Thymus (tissue), 11 donors: ENCODE measurements at regions not wholly inside any gene's neighbourhood (a gene's known extent, or its start where the extent isn't known, plus 50 kb on each side); places are given as distances from the start of the nearest gene placed in this dataset.

ENCODE experiments used
- DNase-seq, 9 donors: peaks; one replicate each; pipeline ENCODE4 v3.0.0-alpha.2; 2013; ENCODE audit warnings: low spot score in 9 of 9, low read depth in 6 of 9, missing footprints in 1 of 9
- H3K27ac ChIP-seq, 2 donors: one replicate each; pipeline ENCODE4 v1.5.1; 2013; ENCODE audit warnings: control low read depth in 1 of 2, low read depth in 1 of 2, low read length in 1 of 2, mild to moderate bottlenecking in 1 of 2, moderate library complexity in 1 of 2
- H3K27me3 ChIP-seq, 2 donors: one replicate each; pipeline ENCODE4 v1.5.1; 2013; ENCODE audit warnings: low read length in 1 of 2; ENCODE audit not compliant: control insufficient read depth in 2 of 2, insufficient read depth in 1 of 2
- H3K36me3 ChIP-seq, 2 donors: one replicate each; pipeline ENCODE4 v1.5.1; 2013; ENCODE audit warnings: low read length in 1 of 2, mild to moderate bottlenecking in 1 of 2, moderate library complexity in 1 of 2; ENCODE audit not compliant: control insufficient read depth in 2 of 2, insufficient read depth in 2 of 2
- H3K4me1 ChIP-seq, 2 donors: one replicate each; pipeline ENCODE4 v1.5.1; 2013; ENCODE audit warnings: low read length in 2 of 2; ENCODE audit not compliant: control insufficient read depth in 2 of 2, insufficient read depth in 2 of 2
- H3K4me3 ChIP-seq, 2 donors: one replicate each; pipeline ENCODE4 v1.5.1; 2013; ENCODE audit warnings: low read length in 2 of 2, control low read depth in 1 of 2, mild to moderate bottlenecking in 1 of 2
- H3K9me3 ChIP-seq, 2 donors: one replicate each; pipeline ENCODE4 v1.5.1; 2013; ENCODE audit warnings: low read length in 1 of 2, mild to moderate bottlenecking in 1 of 2; ENCODE audit not compliant: control insufficient read depth in 2 of 2, insufficient read depth in 1 of 2
- WGBS: extraction: QIAGEN DNeasy Blood & Tissue Kit; methylation state at CpG from one replicate; pipeline ENCODE4 v1.1.7; 2013; 5-methylcytosine and 5-hydroxymethylcytosine counted together
- donor health status: healthy.

DNA sequence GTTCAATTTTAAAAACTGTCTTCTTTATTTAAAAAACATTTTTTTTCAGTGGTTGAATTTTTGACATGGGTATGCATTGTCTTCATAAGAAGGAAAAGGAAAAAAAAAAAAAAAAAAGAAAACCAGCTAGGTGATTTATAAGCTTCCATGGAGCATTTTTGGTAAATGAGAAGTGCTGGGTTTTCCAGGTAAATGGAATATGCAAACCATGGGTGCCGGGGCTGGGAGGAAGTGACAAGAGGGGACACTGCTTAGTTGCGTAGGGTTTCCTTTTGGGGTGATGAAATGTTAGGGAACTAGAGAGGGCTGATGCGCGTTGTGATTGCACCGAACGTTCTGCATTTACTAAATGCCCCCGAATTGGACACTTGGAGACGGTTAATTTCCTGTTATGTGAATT lies 217.4 kb upstream of the FOXF1 start:
- H3K4me1 ChIP-seq = no peaks in the 10 kb centered on the region
- no peaks in the 10 kb centered on the region for H3K9me3 ChIP-seq
- DNase-seq = no peak
- H3K36me3 ChIP-seq = no peaks in the 10 kb centered on the region
- H3K27ac ChIP-seq = no peak overlapping the region
- H3K27me3 ChIP-seq = peaks cover 20 to 84% of the 10 kb centered on the region in 2 donors
- 79% methylated on average over 8 of the region's 8 CpGs for WGBS
- no peak overlapping the region for H3K4me3 ChIP-seq

DNA sequence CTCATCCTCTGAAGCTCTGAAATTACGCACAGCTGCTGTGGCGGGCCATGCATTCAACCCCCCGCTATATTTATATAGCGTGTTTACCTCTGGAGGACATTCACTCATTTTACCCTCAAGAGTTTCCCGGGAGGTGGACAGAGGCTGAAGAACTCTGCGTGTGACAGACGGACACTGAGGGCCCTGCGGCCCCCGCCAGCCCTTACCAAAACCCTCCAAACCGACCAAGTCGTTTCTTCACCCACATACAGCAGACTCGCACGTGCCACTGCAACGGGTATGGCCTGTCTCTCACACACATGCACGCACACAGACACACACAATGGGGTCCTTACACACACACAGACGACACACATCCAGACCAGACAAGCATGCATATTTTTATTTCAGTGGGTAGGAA lies 216.4 kb upstream of the FOXF1 start:
- Histone ChIP-seq H3K27ac (no peak overlapping the region), H3K36me3 (no peaks in the 10 kb centered on the region), H3K4me1 (no peaks in the 10 kb centered on the region), H3K27me3 (peaks cover 10 to 84% of the 10 kb centered on the region in 2 donors), H3K9me3 (no peaks in the 10 kb centered on the region), H3K4me3 (no peak overlapping the region)
- 87% methylated on average over 16 of the region's 16 CpGs for WGBS
- no peak for DNase-seq

- no peaks in the 10 kb centered on the region for H3K4me1 ChIP-seq
- H3K27me3 ChIP-seq = peaks cover 5 to 83% of the 10 kb centered on the region in 2 donors
- no peak overlapping the region for H3K27ac ChIP-seq
- no peak overlapping the region for H3K4me3 ChIP-seq
- H3K36me3 ChIP-seq = no peaks in the 10 kb centered on the region
- no peaks in the 10 kb centered on the region for H3K9me3 ChIP-seq
- DNase-seq = no peak
- 68% methylated on average over 16 of the region's 16 CpGs for WGBS
Measured at GRCh38 chr16:86294535-86295196, 215.7 kb upstream of the FOXF1 start.

DNA sequence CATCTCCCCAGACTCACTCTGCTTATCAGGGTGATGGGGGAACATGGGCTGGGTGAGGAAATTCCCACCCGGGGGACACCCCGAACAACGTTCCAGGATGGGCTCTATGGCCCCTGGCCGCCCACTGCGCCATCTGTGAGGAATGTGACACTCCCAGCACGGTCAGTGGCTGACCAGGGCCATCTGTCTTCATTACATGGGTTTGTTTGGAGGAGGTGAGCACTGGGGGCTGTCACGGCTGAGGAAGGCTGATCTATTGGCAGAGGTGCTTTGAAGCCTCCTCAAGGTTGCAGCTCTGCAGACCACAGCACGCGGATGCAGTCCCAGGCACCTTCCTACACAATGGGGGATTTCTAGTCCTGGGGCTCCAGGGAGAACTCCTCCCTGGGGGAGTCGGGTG lies 214.1 kb upstream of the FOXF1 start:
- WGBS = 35% methylated on average over 10 of the region's 10 CpGs
- Histone ChIP-seq H3K27me3 (peaks cover 4 to 84% of the 10 kb centered on the region in 2 donors), H3K4me3 (no peak overlapping the region), H3K9me3 (no peaks in the 10 kb centered on the region), H3K36me3 (no peaks in the 10 kb centered on the region), H3K4me1 (no peaks in the 10 kb centered on the region), H3K27ac (no peak overlapping the region)
- DNase-seq = no peak

GRCh38 chr16:86297391-86297790 lies 212.9 kb upstream of the FOXF1 start:
- Histone ChIP-seq H3K4me1 (no peaks in the 10 kb centered on the region), H3K27me3 (peaks cover 4 to 79% of the 10 kb centered on the region in 2 donors)

GRCh38 chr16:86297866-86298757 lies 212.2 kb upstream of the FOXF1 start:
- DNase-seq = no peak
- 24% methylated on average over 31 of the region's 31 CpGs for WGBS
- Histone ChIP-seq H3K9me3 (no peaks in the 10 kb centered on the region), H3K4me1 (no peaks in the 10 kb centered on the region), H3K27me3 (peaks cover 4 to 78% of the 10 kb centered on the region in 2 donors), H3K27ac (no peak overlapping the region), H3K4me3 (no peak overlapping the region), H3K36me3 (no peaks in the 10 kb centered on the region)

More at GRCh38 chr16:86297391-86297790, 212.9 kb upstream of the FOXF1 start:
- Histone ChIP-seq H3K9me3 (no peaks in the 10 kb centered on the region), H3K27ac (no peak overlapping the region), H3K36me3 (no peaks in the 10 kb centered on the region), H3K4me3 (no peak overlapping the region)
- WGBS = 48% methylated on average over 13 of the region's 13 CpGs
- DNase-seq = no peak

GRCh38 chr16:86298758-86299134 lies 211.6 kb upstream of the FOXF1 start:
- 56% methylated on average over 7 of the region's 7 CpGs for WGBS
- DNase-seq = no peak
- no peaks in the 10 kb centered on the region for H3K36me3 ChIP-seq
- H3K27ac ChIP-seq = no peak overlapping the region
- H3K27me3 ChIP-seq = peaks cover 4 to 79% of the 10 kb centered on the region in 2 donors
- no peaks in the 10 kb centered on the region for H3K9me3 ChIP-seq
- no peaks in the 10 kb centered on the region for H3K4me1 ChIP-seq
- no peak overlapping the region for H3K4me3 ChIP-seq

DNA sequence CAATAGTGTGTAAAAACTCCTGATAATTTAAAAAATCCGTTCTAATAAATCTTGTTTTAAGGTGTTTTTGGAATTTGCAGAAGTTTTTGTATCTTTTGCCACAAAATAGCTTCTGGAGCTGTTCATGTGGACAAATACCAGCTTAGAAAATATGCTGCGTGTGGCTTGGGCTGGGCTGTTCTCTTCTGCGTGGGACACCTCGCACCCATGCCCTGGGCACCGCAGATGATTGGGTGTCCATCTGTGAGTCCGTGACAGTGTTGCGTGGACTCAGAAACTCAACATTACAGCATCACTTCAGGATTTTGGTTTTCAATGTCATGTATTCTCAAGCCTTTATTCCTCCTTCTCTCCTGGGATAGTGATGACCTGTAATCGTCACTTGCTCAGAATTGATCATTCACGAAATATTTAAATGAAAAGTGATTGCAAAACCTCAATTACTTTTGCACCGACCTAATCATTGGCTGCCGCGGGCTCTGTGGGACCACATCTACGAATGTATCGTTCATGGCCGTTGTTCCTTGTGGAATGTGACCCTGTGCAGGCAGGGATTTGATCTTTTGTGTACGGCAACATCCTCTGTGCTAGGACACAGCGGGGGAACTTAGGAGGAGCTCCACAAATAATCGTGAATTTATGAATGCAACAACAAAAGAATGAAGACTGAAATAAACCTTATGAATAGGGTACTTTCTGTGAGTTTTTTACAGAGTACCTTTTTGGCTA lies 210.3 kb upstream of the FOXF1 start:
- no peak overlapping the region for H3K27ac ChIP-seq
- 73% methylated on average over 18 of the region's 18 CpGs for WGBS
- peaks cover 4 to 70% of the 10 kb centered on the region in 2 donors for H3K27me3 ChIP-seq
- H3K9me3 ChIP-seq = no peaks in the 10 kb centered on the region
- H3K36me3 ChIP-seq = no peaks in the 10 kb centered on the region
- no peak for DNase-seq
- H3K4me1 ChIP-seq = no peaks in the 10 kb centered on the region
- H3K4me3 ChIP-seq = no peak overlapping the region
